GM21786 (cell line): ENCODE measurements at regions not wholly inside any gene's neighbourhood (a gene's known extent, or its start where the extent isn't known, plus 50 kb on each side); places are given as distances from the start of the nearest gene placed in this dataset.
"Not testable (repeated sequence)": the region's sequence is repeated elsewhere in the genome, so short reads cannot be mapped to it uniquely, and the experiment has no call there.

Experiments used
- ATAC-seq: cut with Tn5 transposase; IDR thresholded peaks from one replicate; pipeline ENCODE4 v1.9.1; 2021; ENCODE audit not compliant: unreplicated experiment

DNA sequence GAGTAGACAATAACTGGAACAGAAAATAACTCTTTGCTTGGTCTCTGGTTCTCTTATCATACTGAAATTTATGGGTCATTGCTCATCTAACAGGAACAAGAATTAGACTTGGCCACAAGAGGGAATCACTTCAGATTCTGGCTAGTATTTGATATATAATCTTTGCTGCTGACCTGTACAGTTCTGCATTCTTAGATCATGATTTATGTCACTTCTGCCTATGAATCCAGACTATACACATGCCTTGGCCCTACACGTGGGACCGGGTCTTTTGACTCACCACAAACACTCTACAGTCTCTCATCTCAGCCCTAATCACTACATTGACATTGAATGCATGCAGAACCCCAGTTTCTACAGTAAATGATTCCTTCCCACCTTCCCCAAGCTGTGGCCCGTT, 162.5 kb upstream of the SOX2 start:
- ATAC-seq, result no peak

DNA sequence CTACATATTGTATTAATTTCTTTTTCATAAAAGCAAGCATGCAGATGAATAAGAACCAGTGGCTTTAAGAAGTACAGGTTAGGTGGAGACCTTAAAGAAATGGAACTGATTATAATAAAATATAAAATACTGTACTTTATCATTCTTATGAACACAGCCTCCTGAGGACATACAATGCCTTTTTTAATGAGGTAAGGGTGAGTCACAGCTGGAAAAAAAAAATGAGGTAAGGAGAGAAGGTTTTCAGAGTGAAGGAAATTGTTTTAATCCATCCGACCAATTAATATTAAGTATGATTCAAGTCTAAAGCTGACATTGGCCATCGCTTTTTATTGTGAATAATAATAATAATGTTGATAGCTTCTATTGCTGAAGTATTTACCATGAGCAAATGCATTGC, 170.3 kb upstream of the SOX2 start:
- ATAC-seq, result no peak

GRCh38 chr3:181534781-181535221, 176.9 kb upstream of the SOX2 start:
- ATAC-seq, result no peak

- ATAC-seq, result no peak
Measured at GRCh38 chr3:181533811-181534210, 177.9 kb upstream of the SOX2 start.

- no peak for ATAC-seq
Measured at GRCh38 chr3:181530584-181530983, 181.1 kb upstream of the SOX2 start.

GRCh38 chr3:181521831-181522230, 189.9 kb upstream of the SOX2 start:
- no peak for ATAC-seq

GRCh38 chr3:181518222-181518621, 193.5 kb upstream of the SOX2 start:
- no peak for ATAC-seq

DNA sequence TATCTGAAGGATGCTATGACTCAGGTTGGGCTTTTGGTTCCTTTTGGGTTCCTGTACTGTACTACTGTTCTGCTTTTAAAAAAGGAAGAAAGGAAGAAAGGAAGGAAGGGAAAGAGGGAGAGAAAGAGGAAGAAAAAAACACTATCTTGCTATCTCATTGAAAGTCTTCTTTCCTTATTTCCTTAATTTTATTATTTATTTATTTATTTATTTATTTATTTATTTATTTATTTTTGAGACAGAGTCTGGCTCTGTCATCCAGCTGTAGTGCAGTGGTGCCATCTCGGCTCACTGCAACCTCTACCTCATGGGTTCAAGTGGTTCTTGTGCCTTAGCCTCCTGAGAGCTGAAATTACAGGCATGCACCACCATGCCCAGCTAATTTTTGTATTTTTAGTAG, 198.9 kb upstream of the SOX2 start:
- no peak for ATAC-seq

- no peak for ATAC-seq
Measured at GRCh38 chr3:181510500-181510899, 201.2 kb upstream of the SOX2 start.

GRCh38 chr3:181497358-181497757, 214.4 kb upstream of the SOX2 start:
- ATAC-seq, result no peak

GRCh38 chr3:181493423-181493822, 218.3 kb upstream of the SOX2 start:
- no peak for ATAC-seq

- ATAC-seq, result no peak
Measured at GRCh38 chr3:181488536-181488935, 223.2 kb upstream of the SOX2 start.

DNA sequence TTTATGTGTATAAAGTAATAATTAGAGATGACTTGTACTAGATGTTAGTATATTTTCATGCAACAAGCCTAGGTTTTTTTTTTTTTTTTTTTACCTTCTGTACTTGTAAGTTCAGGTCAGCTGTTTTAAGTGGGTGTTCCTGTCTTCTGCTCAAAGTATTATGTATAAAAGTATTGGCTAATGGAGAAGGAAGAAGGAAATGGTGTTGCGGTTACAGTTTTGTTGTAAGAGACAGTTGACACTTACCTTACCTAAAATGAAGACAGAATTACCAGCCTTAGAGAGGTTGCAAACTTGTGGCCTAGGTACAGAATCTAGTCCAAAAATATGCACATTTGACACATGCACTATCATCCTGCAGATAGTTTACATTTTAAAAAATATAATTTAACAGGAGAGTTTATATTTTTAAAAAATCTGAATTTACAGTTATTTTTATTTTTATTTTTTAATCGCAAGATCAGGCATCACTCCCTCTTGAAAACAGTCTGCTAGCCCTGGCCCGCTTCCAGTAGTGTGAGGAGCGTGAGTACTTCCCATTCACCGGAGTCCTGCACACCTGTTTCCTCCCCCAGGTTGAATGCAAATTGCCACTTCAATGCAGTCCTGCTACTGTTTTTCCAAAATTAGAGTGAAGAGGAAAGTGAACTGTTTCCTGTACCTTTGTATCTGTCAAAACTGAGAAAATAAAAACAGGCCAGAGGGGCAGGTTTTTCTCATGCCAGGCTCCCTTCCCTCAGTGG, 224.3 kb upstream of the SOX2 start:
- no peak for ATAC-seq

DNA sequence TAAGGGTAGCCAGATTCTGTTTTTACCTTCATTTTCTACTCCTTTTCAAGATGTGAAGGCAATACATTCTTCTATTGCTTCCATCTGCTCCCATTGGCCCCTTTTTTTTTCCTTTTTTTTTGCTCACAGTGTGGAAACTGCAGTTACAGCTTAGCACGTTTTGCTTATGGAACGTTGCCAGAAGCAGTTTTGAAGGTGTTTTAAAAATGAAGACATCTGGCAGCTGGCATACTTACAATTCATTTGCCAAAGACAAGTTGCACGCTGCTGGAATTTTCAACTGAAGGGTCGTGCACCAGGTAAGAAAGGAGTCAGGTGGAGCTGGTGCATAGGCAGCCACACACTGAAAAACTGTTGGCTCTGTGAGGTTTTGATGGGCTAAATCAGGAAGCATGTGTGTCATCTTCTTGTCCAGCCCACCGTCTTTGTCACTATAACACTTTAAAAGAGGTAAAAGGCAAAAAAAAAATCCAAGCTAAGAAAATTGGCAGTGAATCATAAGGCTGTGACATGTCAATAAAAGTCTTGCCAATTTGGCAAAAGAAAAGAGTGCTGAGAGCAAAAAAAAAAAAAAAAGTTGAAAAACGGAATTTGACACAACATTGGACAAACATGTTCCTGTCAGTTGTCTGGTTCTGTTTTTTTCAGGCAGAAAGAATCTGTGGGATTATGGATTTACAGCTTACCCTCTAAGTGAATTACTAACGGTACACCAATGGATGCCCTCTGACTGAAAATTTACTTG, 225.4 kb upstream of the SOX2 start:
- no peak for ATAC-seq

DNA sequence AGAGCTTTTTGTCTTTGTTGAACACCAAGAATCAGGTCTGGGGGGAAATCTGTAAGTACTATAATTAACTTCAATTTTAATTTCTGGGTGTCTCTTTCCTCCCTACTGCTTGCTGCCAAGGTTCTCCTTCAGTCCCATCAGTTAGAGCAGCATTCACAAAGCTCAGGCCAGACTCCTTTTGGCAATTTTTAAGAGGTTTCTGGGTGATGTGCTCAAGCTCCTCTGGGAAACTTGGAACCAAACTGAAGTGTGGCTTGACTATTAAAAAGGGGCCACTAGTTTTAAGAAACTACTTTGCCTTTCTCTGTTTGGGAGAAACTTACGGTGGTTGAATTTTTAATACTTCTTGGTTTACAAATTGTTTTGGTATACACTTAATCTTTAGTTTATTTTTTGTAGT, 227.7 kb upstream of the SOX2 start:
- no peak for ATAC-seq

DNA sequence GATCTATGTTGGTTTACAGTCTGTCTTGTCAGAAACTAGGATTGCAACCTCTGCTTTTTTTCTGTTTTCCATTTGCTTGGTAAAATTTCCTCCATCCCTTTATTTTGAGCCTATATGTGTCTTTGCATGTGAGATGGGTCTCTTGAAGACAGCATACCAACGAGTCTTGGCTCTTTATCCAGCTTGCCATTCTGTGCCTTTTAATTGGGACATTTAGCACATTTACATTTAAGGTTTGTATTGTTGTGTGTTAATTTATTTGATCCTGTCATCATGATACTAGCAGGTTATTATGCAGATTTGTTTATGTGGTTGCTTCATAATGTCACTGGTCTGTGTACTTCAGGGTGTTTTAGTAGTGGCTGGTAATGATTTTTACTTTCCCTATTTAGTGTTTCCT, 236.6 kb upstream of the SOX2 start:
- not testable (repeated sequence) for ATAC-seq

- no peak for ATAC-seq
Measured at GRCh38 chr3:181470349-181470748, 241.4 kb upstream of the SOX2 start.

- no peak for ATAC-seq
Measured at GRCh38 chr3:181464033-181464694, 247.6 kb upstream of the SOX2 start.

DNA sequence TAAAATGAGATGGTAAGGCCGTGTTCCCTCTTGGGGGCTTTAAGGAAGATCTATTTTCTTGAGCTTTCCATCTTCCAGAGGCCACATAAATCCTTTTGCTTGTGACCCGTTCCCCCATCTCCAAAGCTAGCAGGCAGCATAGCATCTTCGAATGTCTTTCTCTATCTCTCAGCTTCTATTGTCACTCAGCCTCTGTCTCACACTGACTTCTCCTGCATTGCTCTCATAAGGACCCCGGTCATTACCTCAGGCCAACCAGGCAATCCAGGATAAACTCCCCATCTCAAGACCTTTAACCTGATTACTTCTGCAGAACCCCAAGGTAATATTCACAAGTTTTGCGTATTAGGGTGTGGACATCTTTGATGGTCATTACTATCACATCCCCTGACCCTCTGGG, 250.3 kb upstream of the SOX2 start:
- ATAC-seq, result no peak

- ATAC-seq, result no peak
Measured at GRCh38 chr3:181459516-181459915, 252.2 kb upstream of the SOX2 start.

GRCh38 chr3:181458857-181459256, 252.9 kb upstream of the SOX2 start:
- no peak for ATAC-seq

GRCh38 chr3:181457756-181458155, 254.0 kb upstream of the SOX2 start:
- no peak for ATAC-seq
